ENCODE measurements at regions not wholly inside any gene's neighbourhood (a gene's known extent, or its start where the extent isn't known, plus 50 kb on each side); places are given as distances from the start of the nearest gene placed in this dataset.
"Not testable (repeated sequence)": the region's sequence is repeated elsewhere in the genome, so short reads cannot be mapped to it uniquely, and the experiment has no call there.

- DNase-seq (ENCODE audit: low spot score): no peak
Observed at GRCh38 chrX:110519501-110519900, 160.9 kb downstream of the RTL9 start.

DNA sequence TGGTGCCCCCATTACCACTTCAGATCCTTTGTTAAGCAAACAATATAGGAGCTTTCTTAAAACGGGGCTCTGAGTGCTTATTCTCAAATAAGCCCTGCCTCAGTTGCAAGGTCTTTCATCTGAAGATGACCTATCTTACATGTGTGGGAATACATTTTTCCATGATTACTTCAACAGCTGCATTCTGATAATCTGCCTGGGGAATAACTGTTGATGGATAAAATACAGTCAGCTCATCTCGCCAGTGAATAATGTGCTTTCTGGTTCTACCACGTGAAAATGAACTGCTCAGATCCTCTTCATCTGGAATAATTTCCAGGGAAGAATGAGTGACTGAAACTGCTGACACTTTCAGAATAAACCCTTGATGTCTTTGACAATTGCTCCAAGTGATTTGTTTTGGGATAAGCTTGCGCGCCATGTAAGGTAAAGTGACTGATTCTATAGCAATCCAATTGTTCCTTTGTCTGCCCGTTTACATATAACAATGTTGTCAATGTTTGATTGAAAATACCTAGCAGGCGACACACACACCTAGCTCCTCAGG is 161.3 kb downstream of the RTL9 start:
- DNase-seq (ENCODE audit: low spot score): no peak

- not testable (repeated sequence) for DNase-seq (ENCODE audit: low spot score)
Observed at GRCh38 chrX:110520652-110521051, 162.0 kb downstream of the RTL9 start.

DNA sequence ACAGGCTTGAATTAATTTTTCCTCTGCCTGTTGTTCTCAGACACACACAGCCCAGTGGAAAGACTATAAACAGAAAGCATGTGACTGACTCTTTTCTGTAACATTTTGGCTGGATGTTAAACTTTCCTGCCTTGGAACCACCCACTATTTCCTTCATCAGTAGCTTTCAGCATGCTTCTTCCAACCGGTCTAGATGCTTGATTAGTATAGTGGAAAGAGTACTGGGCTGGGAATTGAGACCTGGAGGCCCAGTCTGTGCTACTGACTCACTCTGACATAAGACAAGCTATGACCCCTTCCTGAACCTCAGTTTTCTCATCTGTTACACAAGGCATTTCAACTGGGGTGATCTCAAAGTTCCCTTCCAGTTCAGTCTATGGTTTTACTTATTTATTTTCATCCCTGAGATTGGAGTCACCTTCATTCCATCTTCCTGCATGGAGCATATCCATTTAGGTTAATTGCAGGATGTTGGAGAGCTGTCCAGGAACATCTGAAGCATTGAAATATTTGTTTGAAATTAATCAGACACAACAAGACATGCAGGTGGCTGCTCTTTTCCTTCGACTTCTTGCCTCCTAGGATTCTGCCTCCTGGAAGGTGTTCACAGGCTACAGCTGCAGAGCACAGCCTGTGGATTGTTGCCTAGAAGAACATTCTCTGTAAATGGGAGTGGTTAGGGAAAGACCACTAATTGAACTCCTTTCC is 173.4 kb downstream of the RTL9 start:
- DNase-seq (ENCODE audit: low spot score): no peak

DNA sequence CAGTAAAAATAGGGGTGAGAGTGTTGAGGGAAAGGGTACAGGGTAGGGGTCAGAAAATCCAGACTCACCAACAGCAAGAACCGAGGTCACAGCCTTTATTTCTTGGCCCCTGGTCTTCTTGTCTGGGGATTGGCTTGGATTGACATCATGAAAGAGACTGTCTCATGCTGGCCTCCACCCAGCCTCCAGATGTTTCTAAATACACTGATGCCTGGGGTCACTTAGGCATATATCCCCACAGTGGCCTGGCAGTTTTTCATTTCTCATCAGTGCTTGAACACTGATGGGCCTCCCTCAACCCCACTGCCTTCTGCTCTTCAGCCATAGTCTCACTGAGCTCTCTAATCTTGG is 173.9 kb downstream of the RTL9 start:
- no peak for DNase-seq (ENCODE audit: low spot score)

GRCh38 chrX:110536816-110537215 is 178.2 kb downstream of the RTL9 start:
- DNase-seq (ENCODE audit: low spot score): no peak

- no peak for DNase-seq (ENCODE audit: low spot score)
Observed at GRCh38 chrX:110541266-110541665, 182.6 kb downstream of the RTL9 start.

DNA sequence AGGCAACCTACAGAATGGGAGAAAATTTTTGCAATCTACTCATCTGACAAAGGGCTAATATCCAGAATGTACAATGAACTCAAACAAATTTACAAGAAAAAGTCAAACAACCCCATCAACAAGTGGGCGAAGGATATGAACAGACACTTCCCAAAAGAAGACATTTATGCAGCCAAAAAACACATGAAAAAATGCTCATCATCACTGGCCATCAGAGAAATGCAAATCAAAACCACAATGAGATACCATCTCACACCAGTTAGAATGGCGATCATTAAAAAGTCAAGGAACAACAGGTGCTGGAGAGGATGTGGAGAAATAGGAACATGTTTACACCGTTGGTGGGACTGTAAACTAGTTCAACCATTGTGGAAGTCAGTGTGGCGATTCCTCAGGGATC is 192.2 kb downstream of the RTL9 start:
- not testable (repeated sequence) for DNase-seq (ENCODE audit: low spot score)

DNA sequence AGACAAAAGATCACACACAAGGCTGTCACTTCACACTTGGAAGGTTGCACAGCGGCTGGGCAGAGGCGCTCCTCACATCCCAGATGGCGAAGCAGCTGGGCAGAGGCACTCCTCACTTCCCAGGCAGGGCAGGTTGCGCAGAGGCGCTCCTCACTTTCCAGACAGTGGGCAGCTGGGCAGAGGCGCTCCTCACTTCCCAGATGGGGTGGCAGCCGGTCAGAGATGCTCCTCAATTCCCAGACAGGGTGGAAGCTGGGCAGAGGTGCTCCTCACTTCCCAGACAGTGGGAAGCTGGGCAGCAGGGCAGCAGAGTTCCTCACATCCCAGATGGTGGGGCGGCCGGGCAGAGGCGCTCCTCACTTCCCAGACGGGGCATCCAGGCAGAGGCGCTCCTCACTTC is 199.2 kb downstream of the RTL9 start:
- no peak for DNase-seq (ENCODE audit: low spot score)

DNA sequence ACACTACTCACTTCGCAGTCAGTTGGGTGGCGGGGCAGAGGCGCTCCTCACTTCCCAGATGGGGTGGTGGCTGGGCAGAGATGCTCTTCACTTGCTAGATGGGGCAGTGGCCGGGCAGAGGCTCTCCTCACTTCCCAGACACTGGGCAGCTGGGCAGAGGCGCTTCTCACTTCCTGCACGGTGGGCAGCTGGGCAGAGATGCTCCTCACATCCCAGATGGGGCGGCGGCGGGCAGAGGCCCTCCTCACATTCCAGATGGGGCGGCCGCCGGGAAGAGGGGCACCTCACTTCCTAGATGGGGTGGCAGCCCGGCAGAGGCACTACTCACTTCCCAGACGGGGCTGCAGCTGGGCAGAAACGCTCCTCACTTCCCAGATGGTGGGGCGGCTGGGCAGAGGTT is 199.8 kb downstream of the RTL9 start:
- no peak for DNase-seq (ENCODE audit: low spot score)

DNA sequence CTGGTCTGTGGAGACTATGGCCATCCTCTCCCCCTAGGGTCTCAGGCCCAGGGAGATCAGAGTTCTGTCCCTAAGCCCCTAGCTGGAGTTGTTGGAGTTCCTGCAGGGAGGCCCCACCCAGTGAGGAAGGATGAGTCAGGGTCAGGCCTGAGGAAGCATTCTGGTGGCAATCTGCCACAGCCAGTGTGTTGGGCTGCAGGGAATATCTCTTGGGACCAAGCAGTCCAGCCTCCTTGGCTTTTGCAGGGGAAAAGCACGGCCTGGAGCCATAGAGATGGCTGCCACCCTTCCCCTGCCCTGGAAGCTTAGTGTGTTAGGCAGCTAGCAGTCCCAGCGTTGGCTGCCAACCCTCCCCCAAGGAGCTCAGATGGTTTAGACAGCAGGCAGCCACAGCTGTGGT is 202.4 kb downstream of the RTL9 start:
- DNase-seq (ENCODE audit: low spot score): no peak

DNA sequence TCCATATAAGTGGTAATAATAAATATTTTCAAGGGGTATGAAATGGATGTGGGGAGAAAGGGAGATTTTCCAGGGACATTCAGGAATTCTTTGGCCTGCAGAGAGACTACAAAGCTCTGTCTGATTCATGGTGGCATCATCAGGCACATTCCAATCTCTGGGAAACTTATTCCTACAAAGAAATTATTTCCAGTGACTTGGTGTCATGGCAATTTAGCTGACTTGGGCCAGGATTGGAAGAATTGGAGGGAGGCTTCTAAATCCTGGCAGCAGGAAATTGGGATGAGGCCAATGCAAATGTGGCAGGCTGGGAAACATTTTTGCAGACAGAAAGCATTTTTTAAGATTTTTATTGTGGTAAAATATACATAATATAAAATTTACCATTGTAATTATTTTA is 204.6 kb downstream of the RTL9 start:
- DNase-seq (ENCODE audit: low spot score): no peak

- DNase-seq (ENCODE audit: low spot score): no peak
Observed at GRCh38 chrX:110568441-110568840, 209.8 kb downstream of the RTL9 start.

- no peak for DNase-seq (ENCODE audit: low spot score)
Observed at GRCh38 chrX:110569506-110569905, 210.9 kb downstream of the RTL9 start.

- DNase-seq (ENCODE audit: low spot score): no peak
Observed at GRCh38 chrX:110578270-110578669, 217.3 kb downstream of the CHRDL1 start.

GRCh38 chrX:110584083-110584482 is 211.5 kb downstream of the CHRDL1 start:
- no peak for DNase-seq (ENCODE audit: low spot score)

- DNase-seq (ENCODE audit: low spot score): no peak
Observed at GRCh38 chrX:110588164-110588563, 207.5 kb downstream of the CHRDL1 start.

DNA sequence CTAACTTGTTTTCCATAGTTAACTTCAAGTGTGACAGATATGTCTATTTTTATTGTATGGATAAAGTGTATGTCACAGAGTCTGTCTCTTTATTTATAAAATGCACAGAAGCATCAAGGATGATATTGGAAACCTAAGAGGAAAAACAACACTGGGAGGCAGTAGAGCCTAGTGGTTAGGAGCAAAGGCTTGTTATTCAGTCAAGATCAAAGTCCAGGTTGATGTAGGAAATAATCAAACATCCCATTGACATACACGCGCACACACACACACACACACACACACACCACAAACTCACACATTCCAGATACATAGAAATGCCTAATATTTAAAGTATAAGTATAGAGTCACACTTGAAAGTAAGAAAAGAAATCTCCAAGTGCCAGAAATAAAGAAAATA is 206.8 kb downstream of the CHRDL1 start:
- DNase-seq (ENCODE audit: low spot score): no peak

DNA sequence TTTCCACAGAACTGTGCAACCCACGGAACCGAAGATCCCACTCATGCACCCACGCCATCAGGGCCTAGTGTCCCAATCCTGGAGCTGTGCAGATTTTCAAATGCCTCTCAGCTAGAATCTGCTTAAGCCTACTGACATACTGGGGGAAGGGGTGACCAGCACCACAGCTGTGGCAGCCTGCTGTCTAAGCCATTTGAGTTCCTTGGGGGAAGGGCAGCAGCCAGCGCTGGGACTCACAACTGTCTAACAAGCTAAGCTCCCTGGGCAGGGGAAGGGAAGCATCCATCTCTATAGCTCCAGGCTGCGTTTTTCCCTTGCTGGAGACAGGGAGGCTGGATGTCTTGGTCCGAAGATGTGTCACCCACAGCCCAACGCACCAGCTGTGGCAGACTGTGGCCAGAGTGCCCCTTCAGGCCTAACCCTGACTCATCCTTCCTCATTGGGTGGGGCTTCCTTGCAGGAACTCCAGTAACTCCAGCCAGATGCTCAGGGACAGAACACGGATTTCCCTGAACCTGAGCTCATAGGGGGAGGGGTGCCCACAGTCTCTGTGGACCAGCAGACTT is 194.8 kb downstream of the CHRDL1 start:
- no peak for DNase-seq (ENCODE audit: low spot score)

DNA sequence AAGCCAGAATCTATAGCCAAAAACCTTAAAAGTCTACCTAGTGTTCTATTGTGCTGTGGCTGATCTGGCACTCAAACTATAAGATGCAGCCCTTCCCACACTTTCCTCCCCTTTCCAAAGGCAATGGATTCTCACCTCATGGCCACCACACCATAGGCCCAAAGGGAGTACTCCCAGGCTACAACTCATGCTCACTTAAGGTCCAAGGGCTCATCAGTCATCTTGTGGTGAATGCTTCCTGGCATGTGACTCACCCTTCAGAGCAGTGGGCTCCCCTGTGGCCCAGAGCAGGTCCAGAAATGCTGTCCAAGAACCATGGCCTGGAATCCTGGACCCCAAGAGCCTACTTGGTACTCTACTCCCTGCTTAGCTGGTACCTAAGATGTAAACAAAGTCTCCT is 181.0 kb downstream of the CHRDL1 start:
- DNase-seq (ENCODE audit: low spot score): no peak
